GM12872 (cell line): ENCODE measurements at regions not wholly inside any gene's neighbourhood (a gene's known extent, or its start where the extent isn't known, plus 50 kb on each side); places are given as distances from the start of the nearest gene placed in this dataset.

ENCODE experiments used
- TF ChIP-seq, protein P1 (sequence below): IDR thresholded peaks from 3 replicates; pipeline ENCODE4 v1.5.1; 2011; ENCODE audit warnings: low read depth, mild to moderate bottlenecking, low read length, moderate library complexity; ENCODE audit not compliant: insufficient read depth

DNA sequence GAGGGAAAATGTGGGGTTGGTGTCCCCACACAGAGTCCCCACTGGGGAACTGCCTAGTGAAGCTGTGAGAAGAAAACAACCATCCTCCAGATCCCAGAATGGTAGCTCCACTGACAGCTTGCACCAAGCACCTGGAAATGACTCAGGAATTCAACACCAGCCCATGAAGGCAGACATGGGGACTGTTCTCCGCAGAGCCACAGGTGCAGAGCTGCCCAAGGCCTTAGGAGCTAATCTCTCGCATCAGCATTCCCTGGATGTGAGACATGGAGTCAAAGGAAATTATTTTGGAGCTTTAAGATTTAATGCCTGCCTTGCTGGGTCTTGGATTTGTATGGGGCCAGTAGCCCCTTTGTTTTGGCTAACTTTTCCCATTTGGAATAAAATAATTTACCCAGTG is 367.9 kb downstream of the FAM133A start:
- TF ChIP-seq, protein P1, sequence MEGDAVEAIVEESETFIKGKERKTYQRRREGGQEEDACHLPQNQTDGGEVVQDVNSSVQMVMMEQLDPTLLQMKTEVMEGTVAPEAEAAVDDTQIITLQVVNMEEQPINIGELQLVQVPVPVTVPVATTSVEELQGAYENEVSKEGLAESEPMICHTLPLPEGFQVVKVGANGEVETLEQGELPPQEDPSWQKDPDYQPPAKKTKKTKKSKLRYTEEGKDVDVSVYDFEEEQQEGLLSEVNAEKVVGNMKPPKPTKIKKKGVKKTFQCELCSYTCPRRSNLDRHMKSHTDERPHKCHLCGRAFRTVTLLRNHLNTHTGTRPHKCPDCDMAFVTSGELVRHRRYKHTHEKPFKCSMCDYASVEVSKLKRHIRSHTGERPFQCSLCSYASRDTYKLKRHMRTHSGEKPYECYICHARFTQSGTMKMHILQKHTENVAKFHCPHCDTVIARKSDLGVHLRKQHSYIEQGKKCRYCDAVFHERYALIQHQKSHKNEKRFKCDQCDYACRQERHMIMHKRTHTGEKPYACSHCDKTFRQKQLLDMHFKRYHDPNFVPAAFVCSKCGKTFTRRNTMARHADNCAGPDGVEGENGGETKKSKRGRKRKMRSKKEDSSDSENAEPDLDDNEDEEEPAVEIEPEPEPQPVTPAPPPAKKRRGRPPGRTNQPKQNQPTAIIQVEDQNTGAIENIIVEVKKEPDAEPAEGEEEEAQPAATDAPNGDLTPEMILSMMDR, result no peak

DNA sequence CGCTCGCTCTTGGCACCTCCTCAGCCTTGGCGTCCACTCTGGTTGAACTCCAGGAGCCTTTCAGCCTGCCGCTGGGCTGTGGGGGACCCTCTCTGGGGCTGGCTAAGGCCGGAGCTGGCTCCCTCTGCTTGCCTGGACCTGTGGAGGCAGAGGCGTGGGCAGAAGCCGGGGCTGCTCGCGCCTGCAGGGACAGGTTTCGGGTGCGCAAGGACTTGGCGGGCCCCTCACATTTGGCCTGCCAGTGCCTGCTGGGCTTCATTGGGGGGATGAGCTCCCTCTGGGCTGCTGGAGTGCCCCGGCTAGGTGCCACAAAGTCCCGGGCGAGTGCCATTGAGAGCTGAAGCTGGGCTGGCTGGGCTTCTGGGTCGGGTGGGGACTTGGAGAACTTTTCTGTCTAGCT is 371.7 kb downstream of the FAM133A start:
- TF ChIP-seq, protein P1, result no peak

DNA sequence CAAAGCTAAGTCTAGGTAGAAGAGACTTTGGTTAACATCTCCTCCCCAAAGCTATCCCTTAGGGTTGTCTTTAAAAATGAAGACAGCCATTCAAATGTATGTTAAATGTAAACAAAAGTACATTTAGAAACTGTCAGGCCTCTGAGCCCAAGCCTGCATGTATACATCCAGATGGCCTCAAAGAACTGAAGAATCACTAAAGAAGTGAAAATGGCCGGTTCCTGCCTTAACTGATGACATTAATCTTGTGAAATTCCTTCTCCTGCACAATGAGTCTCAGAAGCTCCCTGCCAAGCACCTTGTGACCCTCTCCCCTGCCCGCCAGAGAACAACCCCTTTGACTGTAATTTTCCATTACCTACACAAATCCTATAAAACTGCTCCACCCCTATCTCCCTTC is 377.9 kb downstream of the FAM133A start:
- TF ChIP-seq, protein P1, result no peak

DNA sequence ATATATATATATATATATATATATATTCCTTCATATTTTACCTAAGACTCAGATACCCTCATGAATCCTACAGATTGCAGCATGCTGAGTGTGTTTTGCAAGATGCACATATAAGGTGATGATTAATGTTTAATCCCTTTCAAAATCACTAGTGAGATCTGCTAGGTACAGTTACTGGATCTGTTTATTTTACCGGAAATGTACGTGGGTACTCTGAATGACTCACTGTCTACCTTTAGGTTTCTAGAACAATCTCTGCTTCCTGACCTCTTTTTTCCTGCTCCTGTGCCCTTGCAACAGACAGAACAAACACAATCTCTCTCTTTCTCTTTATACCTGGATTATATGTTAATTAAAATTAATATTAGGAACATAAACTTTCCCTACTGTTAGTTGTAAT is 379.6 kb downstream of the FAM133A start:
- TF ChIP-seq, protein P1, result no peak

DNA sequence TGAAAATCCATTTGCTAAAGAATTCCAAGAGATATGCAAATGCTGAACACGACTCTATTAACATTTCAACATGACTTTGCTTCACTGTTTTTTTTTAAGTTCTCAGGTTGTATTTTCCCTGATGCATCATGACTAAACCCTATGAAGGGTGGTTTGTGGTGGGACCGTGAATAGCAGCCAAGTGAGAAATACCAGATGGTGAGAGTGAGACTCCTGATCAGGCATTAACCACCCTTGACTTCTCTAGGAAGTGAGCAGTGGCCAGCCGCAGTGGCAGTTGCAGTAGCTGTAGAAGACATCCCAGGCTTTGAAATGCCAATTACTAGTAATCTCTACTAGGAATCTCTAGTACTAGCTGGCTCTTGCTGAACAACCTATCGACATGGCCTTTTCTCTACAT is 383.4 kb downstream of the FAM133A start:
- TF ChIP-seq, protein P1, result no peak

DNA sequence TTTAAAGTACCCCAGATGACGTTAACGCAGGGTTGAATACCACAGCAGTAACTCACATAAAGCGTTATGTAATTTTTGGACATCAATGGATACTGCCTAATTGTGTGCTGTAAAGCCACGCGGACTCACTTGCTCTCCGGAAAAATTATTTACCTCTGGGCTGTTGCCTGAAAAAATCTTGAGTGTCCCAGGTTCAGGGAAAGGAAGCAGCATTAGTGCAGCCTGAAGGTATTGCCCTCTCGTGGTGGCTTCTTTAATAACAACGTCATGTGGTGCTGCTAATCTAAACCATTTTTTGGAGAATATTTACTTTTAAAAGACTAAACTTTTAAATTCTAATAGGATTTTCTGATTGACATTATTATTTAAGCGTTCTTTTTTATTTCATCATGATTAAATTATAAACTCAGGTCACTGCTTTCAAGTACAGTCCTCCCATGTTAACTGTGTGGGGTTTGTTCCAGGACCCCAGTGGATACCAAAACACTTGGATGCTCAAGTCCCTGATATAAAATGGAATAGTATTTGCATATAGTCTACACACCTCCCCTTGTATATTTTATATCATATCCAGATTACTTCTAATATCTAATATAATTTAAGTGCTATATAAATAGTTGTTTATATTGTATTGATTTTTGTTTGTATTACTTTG is 384.8 kb downstream of the FAM133A start:
- TF ChIP-seq, protein P1, result peak; percentile 23; the same call in 1 of the 3 replicates

DNA sequence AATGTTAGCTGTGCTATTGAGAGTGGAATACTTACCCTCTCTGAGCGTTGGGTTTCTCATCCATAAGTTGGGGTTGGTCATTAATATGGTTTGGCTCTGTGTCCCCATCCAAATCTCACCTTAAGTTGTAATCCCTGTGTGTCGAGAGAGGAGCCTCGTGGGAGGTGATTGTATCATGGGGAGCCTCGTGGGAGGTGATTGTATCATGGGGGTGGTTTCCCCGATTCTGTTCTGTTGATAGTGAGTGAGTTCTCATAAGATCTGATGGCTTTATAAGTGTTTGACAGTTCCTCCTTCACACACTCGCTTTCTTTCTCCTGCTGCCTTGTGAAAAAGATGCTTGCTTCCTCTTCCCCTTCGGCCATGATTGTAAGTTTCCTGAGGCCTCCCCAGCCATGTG is 391.1 kb downstream of the FAM133A start:
- TF ChIP-seq, protein P1, result no peak
